Fibroblast of villous mesenchyme (primary cell): ENCODE measurements at regions not wholly inside any gene's neighbourhood (a gene's known extent, or its start where the extent isn't known, plus 50 kb on each side); places are given as distances from the start of the nearest gene placed in this dataset.

ENCODE experiments used
- DNase-seq: peaks from one replicate; pipeline ENCODE4 v3.0.0-alpha.2; 2010; ENCODE audit warnings: low read depth
- H3K4me3 ChIP-seq: 2 replicates; pipeline ENCODE4 v1.5.1; 2011; ENCODE audit warnings: low read depth, mild to moderate bottlenecking, low read length
- TF ChIP-seq, protein P1 (sequence below): IDR thresholded peaks from 2 replicates; pipeline ENCODE4 v1.5.1; 2012; ENCODE audit warnings: low read depth, mild to moderate bottlenecking, low read length; ENCODE audit not compliant: insufficient read depth

GRCh38 chr12:78470354-78471195, 394.0 kb upstream of the SYT1 start:
- peak; percentile 46 for DNase-seq
- TF ChIP-seq, protein P1, sequence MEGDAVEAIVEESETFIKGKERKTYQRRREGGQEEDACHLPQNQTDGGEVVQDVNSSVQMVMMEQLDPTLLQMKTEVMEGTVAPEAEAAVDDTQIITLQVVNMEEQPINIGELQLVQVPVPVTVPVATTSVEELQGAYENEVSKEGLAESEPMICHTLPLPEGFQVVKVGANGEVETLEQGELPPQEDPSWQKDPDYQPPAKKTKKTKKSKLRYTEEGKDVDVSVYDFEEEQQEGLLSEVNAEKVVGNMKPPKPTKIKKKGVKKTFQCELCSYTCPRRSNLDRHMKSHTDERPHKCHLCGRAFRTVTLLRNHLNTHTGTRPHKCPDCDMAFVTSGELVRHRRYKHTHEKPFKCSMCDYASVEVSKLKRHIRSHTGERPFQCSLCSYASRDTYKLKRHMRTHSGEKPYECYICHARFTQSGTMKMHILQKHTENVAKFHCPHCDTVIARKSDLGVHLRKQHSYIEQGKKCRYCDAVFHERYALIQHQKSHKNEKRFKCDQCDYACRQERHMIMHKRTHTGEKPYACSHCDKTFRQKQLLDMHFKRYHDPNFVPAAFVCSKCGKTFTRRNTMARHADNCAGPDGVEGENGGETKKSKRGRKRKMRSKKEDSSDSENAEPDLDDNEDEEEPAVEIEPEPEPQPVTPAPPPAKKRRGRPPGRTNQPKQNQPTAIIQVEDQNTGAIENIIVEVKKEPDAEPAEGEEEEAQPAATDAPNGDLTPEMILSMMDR = peak; percentile 50
- no peak overlapping the region for H3K4me3 ChIP-seq

DNA sequence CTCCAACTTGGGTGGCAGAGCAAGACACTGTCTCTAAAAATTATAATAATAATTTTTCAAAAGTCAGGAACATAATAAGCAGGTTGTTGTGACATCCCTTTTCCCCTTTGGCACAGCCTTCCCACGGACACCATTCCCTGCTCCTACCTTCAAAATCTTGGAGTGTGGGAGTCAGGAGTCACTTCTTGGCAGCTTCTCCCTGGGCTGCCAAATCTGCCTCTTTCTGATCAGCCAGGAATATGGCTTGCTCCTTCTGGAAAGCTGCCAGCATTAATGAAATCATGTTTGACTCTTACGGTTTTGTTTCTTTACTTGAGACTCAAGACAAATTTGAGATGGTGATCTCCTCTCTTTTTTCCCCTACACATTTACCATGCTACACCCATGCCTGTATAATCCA, 391.4 kb upstream of the SYT1 start:
- H3K4me3 ChIP-seq = no peak overlapping the region
- no peak for DNase-seq
- TF ChIP-seq, protein P1 = no peak

DNA sequence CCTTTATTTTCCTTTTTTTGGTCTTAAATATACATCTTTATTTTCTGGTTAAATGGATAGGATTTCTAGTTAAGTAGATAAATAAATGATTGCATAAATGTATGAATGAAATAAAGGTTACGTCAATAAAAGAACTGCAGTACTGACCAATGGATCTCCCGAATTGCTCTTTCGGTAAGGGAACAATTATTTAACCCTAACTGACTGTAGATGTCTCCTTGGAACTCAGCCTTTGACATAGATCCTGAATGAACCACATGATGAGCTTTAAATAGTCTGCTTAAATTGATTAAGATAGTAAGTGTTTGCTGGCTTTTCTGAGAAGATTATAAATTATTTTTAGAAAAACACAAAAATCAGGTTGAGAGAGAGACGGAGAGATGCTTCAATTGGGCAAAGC, 391.0 kb upstream of the SYT1 start:
- TF ChIP-seq, protein P1 = no peak
- DNase-seq = no peak

DNA sequence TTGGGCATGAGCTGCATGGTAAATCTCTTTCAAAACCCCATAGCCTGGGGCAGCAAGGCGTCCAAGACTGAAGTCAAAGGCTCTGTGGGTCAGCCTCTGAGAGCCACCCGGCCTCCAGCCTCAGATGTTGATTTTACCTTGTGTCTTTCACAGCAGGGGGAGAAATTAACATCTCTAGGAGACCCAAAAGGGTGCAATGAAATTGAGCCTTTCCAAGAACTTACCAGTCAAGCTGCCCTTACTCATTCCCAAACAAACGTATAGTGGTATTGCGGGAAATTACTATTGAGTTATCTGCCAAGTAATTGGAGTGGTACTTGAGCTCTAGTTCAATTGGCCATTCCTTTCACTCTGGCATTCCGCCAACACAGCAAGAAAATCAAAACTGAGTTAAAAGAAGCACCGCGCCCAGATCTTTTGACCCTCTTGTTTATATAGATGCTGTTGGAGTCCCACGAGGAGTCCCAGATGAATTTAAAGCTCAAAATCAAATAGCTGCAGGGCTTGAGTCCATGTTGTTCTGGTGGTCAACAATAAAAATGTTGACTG, 380.7 kb upstream of the SYT1 start:
- DNase-seq = no peak
- H3K4me3 ChIP-seq = no peak overlapping the region
- TF ChIP-seq, protein P1 = no peak

More for the DNA sequence above, 391.0 kb upstream of the SYT1 start:
- no peak overlapping the region for H3K4me3 ChIP-seq

- TF ChIP-seq, protein P1 = no peak
- DNase-seq = no peak
- no peak overlapping the region for H3K4me3 ChIP-seq
Observed at GRCh38 chr12:78489990-78490389, 374.6 kb upstream of the SYT1 start.

- no peak overlapping the region for H3K4me3 ChIP-seq
- DNase-seq = peak; percentile 10
Observed at GRCh38 chr12:78490861-78491260, 373.7 kb upstream of the SYT1 start.

More at GRCh38 chr12:78490861-78491260, 373.7 kb upstream of the SYT1 start:
- TF ChIP-seq, protein P1 = no peak
